HG03469 (cell line): ENCODE measurements at regions not wholly inside any gene's neighbourhood (a gene's known extent, or its start where the extent isn't known, plus 50 kb on each side); places are given as distances from the start of the nearest gene placed in this dataset.
"Not testable (repeated sequence)": the region's sequence is repeated elsewhere in the genome, so short reads cannot be mapped to it uniquely, and the experiment has no call there.

Experiments
- ATAC-seq: cut with Tn5 transposase; IDR thresholded peaks from one replicate; pipeline ENCODE4 v1.9.1; 2021; ENCODE audit warnings: mild to moderate bottlenecking, moderate library complexity, moderate number of reproducible peaks; ENCODE audit not compliant: unreplicated experiment

DNA sequence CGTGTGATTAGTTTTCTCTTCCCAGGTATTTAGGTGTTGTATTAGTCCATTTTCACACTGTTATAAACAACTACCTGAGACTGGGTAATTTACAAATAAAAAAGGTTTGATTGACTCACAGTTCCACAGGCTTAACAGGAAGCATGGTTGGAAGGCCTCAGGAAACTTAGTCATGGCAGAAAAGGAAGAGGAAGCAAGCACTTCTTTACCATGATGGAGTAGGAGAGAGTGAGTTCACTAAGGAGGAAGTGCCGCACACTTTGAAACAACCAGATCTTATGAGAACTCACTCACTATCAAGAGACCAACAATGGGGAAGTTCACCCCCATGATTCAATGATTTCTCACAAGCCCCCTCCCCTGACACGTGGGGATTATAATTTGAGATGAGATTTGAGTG, 1343.7 kb upstream of the GOT2 start:
- no peak for ATAC-seq

DNA sequence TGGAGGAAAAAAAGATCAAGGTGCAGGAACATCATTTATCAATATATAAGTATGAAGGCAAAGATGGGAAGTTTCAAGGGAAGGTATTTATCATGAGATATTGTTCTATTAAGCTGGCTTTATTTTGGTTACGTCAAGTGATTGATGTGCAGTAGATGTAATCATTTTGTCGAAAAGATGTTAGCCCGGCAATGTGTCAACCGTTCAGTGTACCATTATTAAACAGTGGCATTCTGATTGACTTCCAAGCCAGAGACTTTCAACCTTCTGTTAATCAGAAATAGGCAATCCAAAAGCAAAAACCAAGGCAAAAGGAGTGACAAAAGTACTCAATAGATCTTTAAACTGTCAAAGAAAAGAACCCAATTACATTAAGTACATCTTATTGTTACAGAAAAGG, 1340.3 kb upstream of the GOT2 start:
- no peak for ATAC-seq

DNA sequence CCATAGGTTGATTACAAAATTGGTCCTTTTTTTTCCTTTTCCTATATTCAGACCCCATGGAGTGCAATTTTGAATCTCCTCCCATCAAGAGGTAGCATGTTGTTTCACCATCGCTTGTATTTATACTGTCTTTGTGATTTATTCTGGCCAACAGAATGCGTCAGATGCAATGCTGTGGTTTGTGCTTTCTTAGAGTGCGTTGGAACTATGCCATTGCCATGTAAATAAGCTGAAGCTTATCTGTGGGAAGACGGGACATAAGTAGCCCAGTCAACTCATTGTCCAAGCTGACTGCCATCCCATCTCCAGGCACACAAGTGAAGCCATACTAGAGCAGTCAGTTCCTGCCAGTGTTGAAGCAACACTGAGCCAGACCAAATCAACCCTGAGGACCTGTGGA, 1339.3 kb upstream of the GOT2 start:
- no peak for ATAC-seq

DNA sequence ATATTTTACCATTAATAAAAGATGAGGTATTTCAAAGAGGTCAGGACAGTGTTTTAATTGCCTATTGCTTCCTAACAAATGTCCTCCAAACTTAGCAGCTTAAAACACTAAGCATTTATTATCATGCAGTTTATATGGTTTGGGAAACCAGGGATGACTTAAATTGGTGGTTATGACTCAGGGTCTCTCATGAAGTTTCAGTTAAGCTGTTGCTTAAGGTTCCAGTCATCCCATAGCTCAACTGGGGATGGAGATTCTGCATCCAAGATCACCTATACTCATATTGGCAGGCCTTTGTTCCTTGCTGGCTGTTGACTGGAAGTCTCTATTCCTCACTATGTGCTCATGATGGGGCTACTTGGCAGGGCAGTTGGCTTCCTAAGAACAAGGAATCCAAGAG, 1329.9 kb upstream of the GOT2 start:
- no peak for ATAC-seq

DNA sequence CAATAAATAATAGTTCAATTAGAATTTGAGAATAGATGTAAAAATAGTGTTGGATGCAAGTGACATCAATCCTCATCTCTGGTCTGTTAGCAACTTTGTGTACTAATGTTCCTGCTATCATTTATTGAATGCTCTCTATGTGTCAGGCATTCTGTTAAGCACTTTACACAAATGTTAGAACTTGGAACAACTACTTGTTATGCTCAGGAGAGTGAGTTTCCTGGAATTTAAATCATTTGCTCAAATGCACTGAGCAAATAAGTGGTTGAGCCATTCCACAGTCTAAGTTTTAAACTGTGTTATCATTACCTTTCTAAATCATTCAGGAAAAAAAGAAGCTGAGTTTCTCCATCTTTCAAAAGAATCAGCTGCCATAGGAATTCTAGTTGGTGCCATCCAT, 1327.3 kb upstream of the GOT2 start:
- no peak for ATAC-seq

DNA sequence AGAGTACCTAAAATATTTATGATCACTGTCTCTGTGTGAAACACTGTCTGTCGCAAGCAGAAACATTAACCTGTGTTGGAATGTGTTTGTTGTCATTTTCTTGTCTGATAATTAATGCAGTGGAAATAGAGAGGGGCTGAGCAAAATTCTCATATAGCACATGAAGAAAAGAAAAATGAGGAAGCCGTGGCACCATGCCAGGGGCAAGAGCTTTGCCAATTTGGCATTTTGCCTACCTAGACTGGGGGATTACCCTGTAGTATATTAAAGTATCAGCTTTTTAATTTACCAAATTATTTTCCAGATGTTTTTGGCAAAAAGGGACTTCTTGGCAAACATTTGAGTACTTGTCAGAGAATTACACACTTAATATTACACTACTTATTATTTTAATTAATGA, 1326.6 kb upstream of the GOT2 start:
- ATAC-seq, result no peak

DNA sequence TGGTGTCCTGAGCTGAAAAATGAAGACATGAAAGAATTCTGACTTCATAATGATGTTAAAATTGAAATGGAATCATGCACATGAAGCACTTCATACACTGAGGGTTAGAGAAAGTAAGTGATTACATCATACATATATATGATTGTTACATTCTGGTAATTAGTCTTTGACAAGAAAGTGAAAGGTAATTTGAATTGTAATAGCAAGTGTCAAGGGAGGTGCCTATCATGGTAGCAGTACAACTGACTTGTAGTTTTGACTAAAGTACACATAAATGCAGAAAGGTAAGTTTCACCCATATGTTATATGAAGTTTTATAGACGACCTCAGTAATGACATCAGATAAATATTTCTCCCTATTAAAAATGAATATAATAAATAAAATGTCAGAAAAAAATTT, 1325.0 kb upstream of the GOT2 start:
- ATAC-seq, result no peak

DNA sequence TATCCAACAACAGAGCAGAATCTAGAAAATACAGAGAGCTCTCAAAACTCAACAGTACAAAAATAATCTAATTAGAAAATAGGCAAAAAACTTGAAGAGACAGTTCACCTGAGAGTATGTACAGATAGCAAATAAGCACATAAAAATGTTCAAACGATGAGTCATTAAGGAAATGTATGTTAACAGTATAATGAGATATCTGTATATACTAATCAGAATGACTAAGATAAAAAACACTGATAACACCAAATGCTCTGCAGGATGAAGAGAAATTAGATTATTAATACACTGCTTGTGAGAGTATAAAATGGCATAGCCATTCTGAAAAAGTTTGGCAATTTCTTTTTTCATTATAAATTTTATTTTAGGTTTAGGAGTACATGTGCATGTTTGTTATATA, 1307.6 kb upstream of the GOT2 start:
- ATAC-seq, result no peak

DNA sequence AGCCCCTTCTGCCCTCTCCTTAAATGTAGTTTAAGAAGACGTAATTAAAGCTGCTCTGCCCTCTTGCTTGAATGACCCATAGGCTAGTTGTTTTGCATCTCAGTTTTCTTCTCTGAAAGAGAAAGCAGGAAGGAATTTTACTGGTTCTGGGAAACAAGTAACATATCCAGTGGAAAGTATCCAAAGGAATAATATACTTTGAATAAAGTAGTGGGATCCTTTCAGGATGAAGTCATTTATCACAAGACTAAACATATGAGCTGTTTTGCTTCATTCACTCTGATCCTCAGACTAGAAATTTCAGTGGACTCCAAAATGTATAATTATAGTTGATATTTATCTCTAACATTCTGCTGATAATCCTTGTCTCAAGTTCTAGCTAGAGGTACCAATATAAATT, 1297.6 kb upstream of the GOT2 start:
- ATAC-seq, result no peak

DNA sequence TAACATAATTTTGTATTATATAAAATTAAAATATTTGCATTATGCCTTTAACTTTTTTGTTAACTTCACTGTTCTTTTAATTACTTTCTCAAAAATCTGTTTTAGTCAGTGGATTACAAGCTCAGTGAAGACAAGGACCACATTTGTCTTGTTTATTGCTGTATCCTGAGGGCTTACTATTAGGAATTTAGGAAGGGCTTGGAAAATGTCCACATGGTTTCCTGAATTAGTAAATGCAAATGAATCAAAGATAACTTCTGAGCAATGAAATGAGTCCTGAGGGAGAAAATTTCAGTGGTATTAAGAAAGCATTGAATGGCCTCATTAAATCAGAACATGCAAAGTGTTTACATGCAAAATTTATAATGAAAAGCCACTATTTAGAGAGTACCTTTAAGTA, 1293.2 kb upstream of the GOT2 start:
- no peak for ATAC-seq

DNA sequence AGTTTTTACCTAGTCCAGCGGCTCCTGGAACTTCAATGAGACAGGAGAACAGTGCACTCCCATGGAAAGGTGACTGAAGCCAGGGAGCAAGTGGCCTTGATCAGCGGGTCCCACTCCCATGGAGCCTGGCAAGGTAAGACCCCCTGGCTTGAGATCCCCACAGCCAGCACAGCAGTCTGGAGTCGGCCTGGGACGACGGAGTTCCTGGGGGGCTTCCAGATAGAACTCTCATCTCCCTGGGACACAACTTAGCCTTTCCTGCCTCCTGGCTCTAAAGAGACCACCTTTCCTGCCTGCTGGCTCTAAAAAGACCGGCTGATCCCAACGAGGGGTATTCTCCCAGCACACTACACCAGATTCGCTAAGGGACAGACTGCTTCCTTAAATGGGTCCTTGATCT, 1279.0 kb upstream of the GOT2 start:
- ATAC-seq, result no peak

DNA sequence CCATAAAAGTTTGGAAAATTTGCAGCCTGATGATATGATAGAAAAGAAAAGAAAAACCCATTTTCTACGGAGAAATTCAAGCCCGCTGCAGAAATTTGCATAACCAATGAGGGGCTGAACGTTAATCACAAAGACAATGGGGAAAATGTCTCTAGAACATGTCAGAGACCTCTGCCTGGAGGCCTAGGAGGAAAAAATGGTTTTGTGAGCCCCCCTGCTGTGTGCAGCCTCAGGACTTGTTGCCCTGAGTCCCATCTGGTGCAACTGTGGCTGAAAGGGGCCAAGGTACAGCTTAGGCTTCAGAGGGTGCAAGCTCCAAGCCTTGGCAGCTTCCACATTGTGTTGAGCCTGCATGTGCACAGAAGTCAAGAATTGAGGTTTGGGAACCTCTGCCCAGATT, 1267.4 kb upstream of the GOT2 start:
- no peak for ATAC-seq

DNA sequence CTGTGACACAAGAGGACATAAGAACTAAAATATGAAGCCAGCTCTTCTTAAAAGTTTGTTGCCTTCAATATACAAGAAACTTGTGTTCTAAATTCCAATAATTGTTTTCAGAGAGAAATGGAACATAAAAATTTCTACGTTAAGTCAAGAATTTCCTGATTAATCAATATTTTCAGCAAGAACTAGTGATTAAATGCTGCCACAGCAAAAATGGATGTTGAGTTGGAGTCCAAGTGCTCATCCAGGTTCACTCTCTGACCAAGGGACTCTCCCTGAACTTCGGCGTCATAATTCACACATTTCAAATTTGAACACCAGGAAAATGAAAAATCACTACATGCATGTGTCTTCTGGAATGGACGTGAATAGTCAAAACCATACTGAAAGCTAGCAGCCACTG, 1263.6 kb upstream of the GOT2 start:
- ATAC-seq, result no peak

DNA sequence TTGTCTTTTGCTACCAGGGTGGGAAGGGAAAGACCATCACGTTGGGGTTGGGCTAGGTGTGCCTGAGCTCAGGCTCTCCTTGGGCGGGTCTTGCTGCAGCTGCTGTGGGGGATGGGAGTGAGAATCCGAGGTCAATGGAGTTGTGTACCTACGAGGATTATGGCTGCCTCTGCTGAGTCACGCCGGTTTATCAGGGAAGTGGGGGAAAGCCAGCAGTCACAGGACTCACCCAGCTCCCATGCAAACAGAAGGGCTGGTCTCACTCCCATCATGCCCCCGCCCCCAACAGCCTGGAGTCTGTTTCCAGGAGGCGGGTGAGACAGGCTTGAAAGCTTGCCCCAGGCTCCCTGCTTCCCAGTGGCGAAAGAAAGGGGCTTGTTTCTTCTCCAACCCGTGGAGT, 1259.0 kb upstream of the GOT2 start:
- no peak for ATAC-seq

DNA sequence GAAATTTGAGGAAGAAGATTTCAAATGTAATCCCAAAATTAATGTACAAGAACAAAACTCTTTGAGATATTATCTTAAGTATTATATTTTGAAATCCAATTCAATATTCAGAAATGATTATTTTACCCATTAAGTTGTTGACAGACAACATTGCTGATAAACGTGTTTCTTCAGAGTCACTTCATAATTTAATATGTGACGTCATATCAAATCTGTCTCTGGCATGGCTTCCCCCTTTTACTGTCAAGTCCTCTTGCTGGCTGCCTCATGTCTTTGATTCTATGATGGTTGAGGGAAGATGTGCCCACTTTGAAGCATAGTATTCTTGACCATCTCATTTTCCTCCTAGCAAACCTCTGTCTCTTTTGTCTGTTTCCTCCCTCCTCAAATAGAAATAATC, 1257.1 kb upstream of the GOT2 start:
- ATAC-seq, result no peak

DNA sequence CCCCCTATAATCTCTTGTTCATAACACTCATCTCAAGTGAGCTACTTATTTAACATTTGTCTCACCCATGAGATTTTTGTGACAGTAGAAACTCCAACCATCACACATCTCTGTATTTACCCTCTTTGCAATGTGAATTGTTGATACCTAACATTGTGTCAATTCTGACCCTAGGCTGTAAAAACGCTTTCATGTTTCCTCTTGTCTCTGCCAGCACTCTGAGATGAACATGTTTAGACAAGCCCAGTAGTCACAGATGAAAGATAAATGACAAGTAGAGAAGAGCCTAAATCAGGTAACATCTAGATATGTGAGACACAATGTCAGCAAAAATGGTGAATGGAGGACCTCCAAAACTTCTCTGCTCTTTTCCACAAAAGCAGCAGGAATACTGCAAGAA, 1254.5 kb upstream of the GOT2 start:
- ATAC-seq, result no peak

DNA sequence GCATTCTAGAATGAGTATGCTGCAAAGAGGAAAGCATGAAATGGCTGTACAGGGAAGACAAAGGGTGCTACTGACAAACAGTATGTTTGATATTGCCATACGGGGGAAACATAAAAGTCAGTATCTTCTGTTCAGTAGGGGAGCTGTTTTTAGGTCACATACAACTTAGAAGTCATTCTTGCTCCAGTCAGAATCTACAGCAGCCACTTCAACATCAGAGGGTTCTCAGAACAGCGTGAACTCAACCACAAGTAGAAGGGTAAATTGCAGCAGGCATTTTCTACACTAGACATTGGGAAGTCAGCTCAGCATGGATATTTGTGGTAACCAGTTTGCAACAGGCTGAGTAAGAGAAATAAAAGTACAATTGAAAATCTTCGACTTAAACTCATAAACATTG, 1241.8 kb upstream of the GOT2 start:
- ATAC-seq, result no peak

DNA sequence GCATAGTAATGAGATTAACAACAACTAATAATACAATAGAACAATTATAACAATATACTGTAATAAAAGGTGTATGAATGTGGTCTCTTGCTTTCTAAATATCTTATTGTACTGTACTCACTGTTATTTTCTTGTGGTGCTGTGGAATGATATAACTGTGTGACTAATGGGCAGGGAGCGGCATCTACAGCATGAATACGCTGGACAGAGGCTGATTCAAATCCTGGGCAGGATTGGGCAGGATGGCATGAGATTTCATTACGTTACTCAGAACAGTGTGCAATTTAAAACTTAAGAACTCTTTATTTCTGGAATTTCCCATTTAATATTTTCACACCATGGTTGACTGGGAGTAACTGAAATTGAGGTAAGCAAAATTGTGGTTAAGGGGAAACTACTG, 1239.8 kb upstream of the GOT2 start:
- ATAC-seq, result no peak

DNA sequence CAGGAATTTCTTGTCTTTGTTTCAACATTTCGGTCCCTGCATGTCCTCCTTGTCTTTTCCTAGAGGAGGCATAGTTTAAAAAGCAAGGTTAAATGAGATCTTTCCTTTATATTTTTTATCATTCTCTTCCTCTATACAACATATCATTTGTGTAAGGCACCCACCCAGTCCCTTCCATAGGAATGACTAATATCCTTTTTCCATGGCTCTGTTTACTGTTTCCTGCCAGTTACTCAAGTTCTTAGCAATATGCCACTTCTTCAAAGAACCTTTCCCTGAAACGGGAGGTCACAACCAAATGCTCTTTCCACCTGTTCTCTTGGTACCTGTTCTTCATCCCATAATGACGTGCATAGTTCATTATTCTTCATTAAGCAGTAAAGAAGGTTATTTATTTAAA, 1237.1 kb upstream of the GOT2 start:
- no peak for ATAC-seq

DNA sequence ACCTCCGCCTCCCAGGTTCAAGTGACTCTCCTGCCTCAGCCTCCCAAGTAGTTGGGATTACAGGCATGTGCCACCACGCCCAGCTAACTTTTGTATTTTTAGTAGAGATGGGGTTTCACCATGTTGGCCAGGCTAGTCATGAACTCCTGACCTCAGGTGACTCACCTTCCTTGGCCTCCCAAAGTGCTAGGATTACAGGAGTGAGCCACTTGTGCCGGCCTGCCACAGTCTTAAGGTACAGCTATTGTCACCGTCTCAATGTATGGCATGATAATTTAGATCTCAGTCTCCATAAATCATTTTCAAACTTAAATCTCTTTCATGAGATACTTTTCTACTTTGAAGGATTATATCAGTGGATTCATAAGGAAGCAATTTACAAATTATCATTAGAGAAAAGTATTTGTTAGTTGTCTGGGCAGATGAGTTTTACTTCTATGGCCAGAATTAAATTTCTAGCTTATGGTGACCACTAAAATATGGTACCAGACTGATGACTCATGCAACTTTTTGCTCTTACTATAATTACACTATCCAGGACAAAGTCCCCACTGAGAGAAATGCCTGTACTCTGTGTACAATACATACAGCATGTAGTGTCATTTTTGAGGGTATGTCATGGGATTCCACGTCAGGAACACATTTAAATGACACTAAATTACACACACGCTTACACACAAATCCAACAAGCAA, 1230.3 kb upstream of the GOT2 start:
- no peak for ATAC-seq

DNA sequence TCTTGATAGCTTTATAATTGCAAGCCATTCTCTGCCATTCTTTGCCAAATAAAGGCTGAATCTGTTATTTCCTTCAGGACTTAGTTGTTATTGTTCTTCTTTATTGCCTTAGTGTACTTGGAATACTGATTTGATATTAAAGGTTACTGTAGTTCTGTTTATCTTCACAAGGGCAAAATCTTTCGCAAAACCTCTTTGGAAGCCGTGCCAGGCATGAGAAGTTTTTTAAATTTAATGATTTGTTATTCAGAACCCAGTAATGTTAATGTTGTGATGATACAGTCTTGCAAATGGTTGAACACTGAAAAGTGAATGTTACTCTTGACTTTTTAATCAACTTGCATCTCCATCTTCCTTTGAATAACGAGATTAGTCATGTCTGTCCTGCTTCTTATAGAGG, 1225.2 kb upstream of the GOT2 start:
- ATAC-seq, result no peak

DNA sequence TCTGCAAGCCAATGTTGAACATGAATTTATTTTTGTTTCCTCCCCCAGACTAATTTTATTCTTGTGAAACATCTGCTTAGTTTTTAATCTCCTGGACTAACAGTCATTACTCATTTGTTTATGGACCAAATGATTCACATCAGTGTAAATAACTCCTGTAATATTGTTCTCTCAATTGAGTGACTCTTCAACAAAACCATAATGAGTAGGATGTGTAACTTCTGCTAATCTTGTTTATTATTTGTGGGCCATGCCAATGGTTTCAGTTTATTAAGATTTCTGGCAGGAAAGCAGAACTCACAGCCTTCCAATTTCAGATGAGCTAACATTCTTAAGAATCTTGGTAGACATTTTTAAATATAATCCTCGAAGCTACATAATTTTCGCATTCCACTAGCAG, 1216.3 kb upstream of the GOT2 start:
- no peak for ATAC-seq

DNA sequence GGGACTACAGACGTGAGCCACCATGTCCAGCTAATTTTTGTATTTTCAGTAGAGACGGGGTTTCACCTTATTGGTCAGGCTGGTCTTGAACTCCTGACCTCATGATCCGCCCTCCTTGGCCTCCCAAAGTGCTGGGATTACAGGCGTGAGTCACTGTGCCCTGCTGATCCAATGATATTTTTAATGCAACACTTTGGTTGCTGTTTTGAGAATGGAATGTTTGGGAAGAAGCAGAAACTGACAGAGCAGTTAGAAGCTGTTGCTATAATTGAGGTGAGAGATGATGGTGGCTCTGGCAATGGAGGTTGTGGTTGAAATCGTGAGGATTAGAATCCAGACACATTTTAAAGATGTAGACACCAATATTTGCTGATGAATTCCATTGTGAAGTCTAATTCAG, 1209.9 kb upstream of the GOT2 start:
- not testable (repeated sequence) for ATAC-seq

DNA sequence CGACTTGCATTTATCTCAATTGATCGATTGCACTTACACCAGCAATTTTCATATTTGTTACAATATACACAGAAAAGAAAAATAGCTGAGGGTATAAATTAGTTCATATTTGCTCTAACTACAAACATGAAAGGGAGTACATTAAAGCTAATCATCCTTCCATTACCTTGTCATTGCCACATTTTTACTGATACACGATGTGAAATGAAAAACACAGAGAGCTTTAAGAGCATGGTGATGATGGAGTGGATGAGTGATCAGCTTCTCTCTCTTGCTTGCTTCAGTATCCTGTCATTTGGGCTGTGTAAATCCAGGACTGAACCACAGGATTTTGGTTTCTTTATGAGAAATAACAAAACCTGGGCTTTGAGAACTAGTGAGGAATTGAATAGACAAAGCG, 1207.5 kb upstream of the GOT2 start:
- ATAC-seq, result no peak
